Tibial artery (tissue), 4 donors: ENCODE measurements at regions not wholly inside any gene's neighbourhood (a gene's known extent, or its start where the extent isn't known, plus 50 kb on each side); places are given as distances from the start of the nearest gene placed in this dataset.

Source experiments
- DNase-seq, 2 donors: peaks; one replicate each; pipeline ENCODE4 v3.0.0-alpha.2; 2019
- H3K27ac ChIP-seq, 2 donors: fragments of 200-600 bp; sonication (generic) in 1 of 2; 1 replicate in 1 of 2; 2 replicates in 1 of 2; pipeline ENCODE4 v1.5.1; 2018 to 2019; ENCODE audit warnings: mild to moderate bottlenecking in 1 of 2
- H3K27me3 ChIP-seq, 2 donors: fragments of 200-600 bp; sonication (generic) in 1 of 2; one replicate each; pipeline versions ENCODE4 v1.5.1 to v1.6.0; 2016 to 2019
- H3K36me3 ChIP-seq, 3 donors: fragments of 200-600 bp; sonication (generic) in 2 of 3; one replicate each; pipeline ENCODE4 v1.5.1; 2016 to 2019; ENCODE audit warnings: mild to moderate bottlenecking in 2 of 3
- H3K4me1 ChIP-seq, 4 donors: fragments of 200-600 bp; sonication (generic) in 2 of 4; 1 replicate in 3 of 4; 2 replicates in 1 of 4; pipeline ENCODE4 v1.5.1; 2016 to 2019
- H3K4me3 ChIP-seq, 2 donors: fragments of 200-600 bp; sonication (generic) in 1 of 2; 1 replicate in 1 of 2; 2 replicates in 1 of 2; pipeline ENCODE4 v1.5.1; 2018 to 2019; ENCODE audit warnings: mild to moderate bottlenecking in 2 of 2
- H3K9me3 ChIP-seq, 3 donors: fragments of 200-600 bp; sonication (generic) in 1 of 3; one replicate each; pipeline ENCODE4 v1.5.1; 2016 to 2019
- intact Hi-C: fragments of 100-400 bp; cut with DNase I; formaldehyde crosslinking; loops from one replicate; pipeline ENCODE4 v1.15.0; 2023; ENCODE audit warnings: low total_unique reads
- TF ChIP-seq, protein P1 (sequence below), 2 experiments: fragments of 200-600 bp in 1 of 2; fragments of 450-650 bp in 1 of 2; IDR thresholded peaks; one replicate each; pipeline ENCODE4 v1.5.1; 2017 to 2019; ENCODE audit warnings: antibody characterized with exemption in 2 of 2, mild to moderate bottlenecking in 1 of 2, moderate library complexity in 1 of 2

DNA sequence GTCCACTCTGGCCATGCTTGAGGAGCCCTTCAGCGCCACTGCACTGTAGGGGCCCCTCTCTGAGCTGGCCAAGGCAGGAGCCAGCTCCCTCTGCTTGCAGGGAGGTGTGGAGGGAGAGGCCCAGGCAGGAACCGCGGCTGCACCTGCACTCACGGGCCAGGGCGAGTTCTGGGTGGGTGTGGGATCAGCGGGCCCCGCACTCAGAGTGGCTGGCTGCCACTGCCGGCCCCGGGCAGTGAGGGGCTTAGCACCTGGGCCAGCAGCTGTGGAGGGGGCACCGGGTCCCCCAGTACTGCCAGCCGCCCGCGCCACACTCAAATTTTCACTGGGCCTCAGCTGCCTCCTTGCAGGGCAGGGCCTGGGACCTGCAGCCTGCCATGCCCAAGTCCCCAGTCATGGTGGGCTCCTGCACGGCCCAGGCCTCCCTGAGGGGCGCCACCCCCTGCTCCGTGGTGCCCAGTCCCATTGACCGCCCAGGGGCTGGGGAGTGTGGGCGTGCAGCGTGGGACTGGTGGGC lies 347.2 kb upstream of the SPOCK3 start:
- no peaks in the 10 kb centered on the region for H3K36me3 ChIP-seq
- H3K4me1 ChIP-seq: no peaks in the 10 kb centered on the region
- no peak for DNase-seq
- TF ChIP-seq, protein P1, sequence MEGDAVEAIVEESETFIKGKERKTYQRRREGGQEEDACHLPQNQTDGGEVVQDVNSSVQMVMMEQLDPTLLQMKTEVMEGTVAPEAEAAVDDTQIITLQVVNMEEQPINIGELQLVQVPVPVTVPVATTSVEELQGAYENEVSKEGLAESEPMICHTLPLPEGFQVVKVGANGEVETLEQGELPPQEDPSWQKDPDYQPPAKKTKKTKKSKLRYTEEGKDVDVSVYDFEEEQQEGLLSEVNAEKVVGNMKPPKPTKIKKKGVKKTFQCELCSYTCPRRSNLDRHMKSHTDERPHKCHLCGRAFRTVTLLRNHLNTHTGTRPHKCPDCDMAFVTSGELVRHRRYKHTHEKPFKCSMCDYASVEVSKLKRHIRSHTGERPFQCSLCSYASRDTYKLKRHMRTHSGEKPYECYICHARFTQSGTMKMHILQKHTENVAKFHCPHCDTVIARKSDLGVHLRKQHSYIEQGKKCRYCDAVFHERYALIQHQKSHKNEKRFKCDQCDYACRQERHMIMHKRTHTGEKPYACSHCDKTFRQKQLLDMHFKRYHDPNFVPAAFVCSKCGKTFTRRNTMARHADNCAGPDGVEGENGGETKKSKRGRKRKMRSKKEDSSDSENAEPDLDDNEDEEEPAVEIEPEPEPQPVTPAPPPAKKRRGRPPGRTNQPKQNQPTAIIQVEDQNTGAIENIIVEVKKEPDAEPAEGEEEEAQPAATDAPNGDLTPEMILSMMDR (IDR thresholded peaks at IDR 0.05): no peak
- H3K9me3 ChIP-seq: peaks cover 0 to 5% (median 0%) of the 10 kb centered on the region in 3 donors
- intact Hi-C loops: no loop called here
- H3K27me3 ChIP-seq: no peaks in the 10 kb centered on the region
- H3K27ac ChIP-seq: no peak overlapping the region
- no peak overlapping the region for H3K4me3 ChIP-seq

DNA sequence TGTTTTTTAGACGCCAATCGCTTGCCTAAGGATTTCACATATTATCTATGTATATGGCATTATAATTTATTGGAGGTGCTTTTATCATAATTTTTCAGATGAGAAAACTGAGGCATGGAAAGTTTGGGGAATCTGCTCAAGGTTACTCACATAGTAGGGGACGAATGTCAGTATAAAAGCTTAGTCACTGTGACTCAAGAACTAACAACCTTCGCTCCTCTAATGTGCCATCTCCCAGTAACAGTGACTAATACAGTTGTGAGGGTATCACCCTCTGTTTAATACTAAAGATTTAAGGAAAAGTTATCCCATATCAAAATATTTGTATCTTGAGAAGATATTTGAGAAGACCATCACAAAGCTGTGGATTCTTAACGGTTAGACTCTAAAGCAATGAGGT lies 353.1 kb upstream of the SPOCK3 start:
- H3K4me1 ChIP-seq: no peaks in the 10 kb centered on the region
- no peaks in the 10 kb centered on the region for H3K27me3 ChIP-seq
- intact Hi-C loops: no loop called here
- H3K36me3 ChIP-seq: no peaks in the 10 kb centered on the region
- DNase-seq: no peak
- H3K4me3 ChIP-seq: no peak overlapping the region
- H3K9me3 ChIP-seq: no peaks in the 10 kb centered on the region
- H3K27ac ChIP-seq: no peak overlapping the region
- TF ChIP-seq, protein P1 (IDR thresholded peaks at IDR 0.05): no peak

DNA sequence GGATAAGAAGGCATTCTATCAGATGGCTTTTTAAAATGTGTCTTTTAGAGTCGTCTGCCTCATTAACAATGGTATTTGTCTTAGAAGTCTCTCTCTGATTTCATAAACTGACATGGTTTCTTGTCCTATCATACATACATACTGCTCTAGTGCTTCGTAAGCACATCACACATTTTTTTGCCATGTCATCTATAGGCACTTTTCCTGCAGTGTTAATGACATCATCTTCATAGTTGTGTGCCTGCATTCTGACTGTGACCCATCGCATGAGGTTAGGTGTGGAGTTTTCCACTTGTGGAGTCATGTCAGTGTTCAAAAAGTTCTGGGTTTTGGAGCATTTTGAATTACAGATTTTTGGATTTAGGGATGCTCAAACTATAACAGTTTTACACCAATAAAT lies 361.6 kb upstream of the SPOCK3 start:
- DNase-seq: no peak
- no peaks in the 10 kb centered on the region for H3K9me3 ChIP-seq
- no peaks in the 10 kb centered on the region for H3K36me3 ChIP-seq
- intact Hi-C loops: no loop called here
- H3K4me3 ChIP-seq: no peak overlapping the region
- TF ChIP-seq, protein P1 (IDR thresholded peaks at IDR 0.05): no peak
- H3K4me1 ChIP-seq: no peaks in the 10 kb centered on the region
- no peak overlapping the region for H3K27ac ChIP-seq
- H3K27me3 ChIP-seq: no peaks in the 10 kb centered on the region

DNA sequence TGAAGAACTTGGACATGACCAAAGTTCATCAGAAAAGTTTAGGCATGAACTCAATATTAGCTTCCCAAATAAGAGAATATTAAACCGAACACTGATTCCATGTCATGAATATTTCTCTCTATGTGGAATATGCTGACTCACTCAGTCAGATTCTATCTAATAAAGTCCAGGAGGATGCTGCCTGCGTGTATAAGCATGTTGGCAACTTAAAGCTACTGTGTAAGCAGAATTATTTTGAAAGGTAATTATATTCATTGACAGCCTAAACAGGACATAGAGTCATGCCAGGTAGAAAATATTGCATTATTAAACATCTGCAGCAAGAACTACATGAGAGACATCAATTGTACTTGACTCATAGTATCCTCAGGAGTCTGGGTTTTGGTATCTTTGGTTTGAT lies 367.9 kb upstream of the SPOCK3 start:
- intact Hi-C loops: no loop called here
- Histone ChIP-seq H3K27ac (no peak overlapping the region), H3K4me1 (no peaks in the 10 kb centered on the region), H3K9me3 (no peaks in the 10 kb centered on the region), H3K36me3 (no peaks in the 10 kb centered on the region), H3K4me3 (no peak overlapping the region), H3K27me3 (no peaks in the 10 kb centered on the region)
- no peak for DNase-seq
- TF ChIP-seq, protein P1 (IDR thresholded peaks at IDR 0.05): no peak

DNA sequence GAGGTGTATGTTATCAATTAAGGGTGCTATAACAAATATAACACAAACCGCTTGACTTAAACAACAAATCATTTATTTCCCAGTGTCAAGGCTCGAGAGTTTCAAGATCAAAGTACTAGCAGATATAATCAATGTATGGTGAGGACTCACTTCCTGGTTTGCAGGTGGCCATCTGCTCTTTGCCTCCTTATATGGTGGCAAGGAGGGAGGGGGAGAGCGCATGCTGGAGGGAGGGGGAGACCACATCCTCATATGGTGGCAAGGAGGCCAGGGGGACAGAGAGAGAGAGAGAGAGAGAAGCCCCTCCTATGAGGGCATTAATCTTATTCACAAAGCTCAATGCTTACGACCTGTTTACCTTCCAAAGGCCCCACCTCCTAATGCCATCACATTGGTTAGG lies 372.3 kb upstream of the SPOCK3 start:
- Histone ChIP-seq H3K36me3 (no peaks in the 10 kb centered on the region), H3K4me3 (no peak overlapping the region), H3K27ac (no peak overlapping the region), H3K27me3 (no peaks in the 10 kb centered on the region), H3K4me1 (no peaks in the 10 kb centered on the region), H3K9me3 (no peaks in the 10 kb centered on the region)
- TF ChIP-seq, protein P1 (IDR thresholded peaks at IDR 0.05): no peak
- DNase-seq: no peak
- intact Hi-C loops: no loop called here

DNA sequence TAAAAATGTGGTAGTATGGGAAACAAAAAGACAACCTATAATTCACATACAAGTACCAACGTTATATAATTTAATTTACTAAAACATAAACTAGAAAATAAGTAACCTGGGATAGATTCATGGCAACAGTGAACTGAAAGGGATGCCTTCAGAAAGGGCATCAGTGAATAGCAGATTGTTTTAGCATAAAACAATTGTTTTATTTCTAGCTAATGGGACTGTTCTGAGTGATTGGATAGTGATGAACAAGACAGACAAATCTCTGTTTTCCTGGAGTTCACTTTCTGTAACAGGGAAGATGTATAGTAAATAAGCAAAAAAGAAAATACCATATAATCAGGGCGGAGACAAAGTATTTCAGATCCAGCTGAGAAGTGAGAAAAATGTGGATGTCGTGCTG lies 379.1 kb upstream of the SPOCK3 start:
- TF ChIP-seq, protein P1 (IDR thresholded peaks at IDR 0.05): no peak
- H3K9me3 ChIP-seq: no peaks in the 10 kb centered on the region
- DNase-seq: no peak
- no peak overlapping the region for H3K4me3 ChIP-seq
- H3K27ac ChIP-seq: no peak overlapping the region
- H3K27me3 ChIP-seq: no peaks in the 10 kb centered on the region
- intact Hi-C loops: no loop called here
- H3K4me1 ChIP-seq: no peaks in the 10 kb centered on the region
- no peaks in the 10 kb centered on the region for H3K36me3 ChIP-seq
